SU-DHL-6 (cell line): ENCODE measurements at regions not wholly inside any gene's neighbourhood (a gene's known extent, or its start where the extent isn't known, plus 50 kb on each side); places are given as distances from the start of the nearest gene placed in this dataset.

Experiments used
- H2AFZ ChIP-seq: fragments of 200-600 bp; sonication (generic); 2 replicates; pipeline ENCODE4 v1.6.1; 2014; ENCODE audit warnings: low read depth, mild to moderate bottlenecking, moderate library complexity, mixed read lengths, antibody characterized with exemption, low read length; ENCODE audit not compliant: severe bottlenecking
- H3F3A ChIP-seq: fragments of 200-600 bp; shearing (Covaris generic); 2 replicates; pipeline ENCODE4 v1.6.0; 2016; ENCODE audit warnings: antibody characterized with exemption, mild to moderate bottlenecking; ENCODE audit not compliant: insufficient read depth
- H3K27ac ChIP-seq: fragments of 200-600 bp; sonication (generic); 2 replicates; pipeline ENCODE4 v1.5.1; 2016; ENCODE audit warnings: low read depth, mild to moderate bottlenecking, low read length, moderate library complexity, mixed read lengths
- H3K27me3 ChIP-seq: fragments of 200-600 bp; sonication (generic), shearing (Covaris generic); 2 replicates; pipeline ENCODE4 v1.6.0; 2014; ENCODE audit warnings: mild to moderate bottlenecking, low read length
- H3K36me3 ChIP-seq: fragments of 200-600 bp; sonication (generic); 2 replicates; pipeline ENCODE4 v1.6.1; 2014; ENCODE audit warnings: mild to moderate bottlenecking, low read length, mixed read lengths
- H3K4me2 ChIP-seq: fragments of 300-600, 200-600 bp; shearing (Covaris generic), sonication (generic); 2 replicates; pipeline ENCODE4 v1.6.0; 2014; ENCODE audit warnings: low read length, low read depth, mild to moderate bottlenecking; ENCODE audit not compliant: poor library complexity, severe bottlenecking
- H3K4me3 ChIP-seq: fragments of 200-600 bp; sonication (generic); 2 replicates; pipeline ENCODE4 v1.5.1; 2014; ENCODE audit warnings: antibody characterized with exemption, low read length, mild to moderate bottlenecking, mixed read lengths; ENCODE audit not compliant: insufficient read depth, poor library complexity, severe bottlenecking
- H3K79me2 ChIP-seq: fragments of 200-600 bp; sonication (generic); 2 replicates; pipeline ENCODE4 v1.6.1; 2014; ENCODE audit warnings: mild to moderate bottlenecking, low read length, moderate library complexity; ENCODE audit not compliant: insufficient read depth
- H3K9ac ChIP-seq: fragments of 200-600 bp; sonication (generic); 2 replicates; pipeline ENCODE4 v1.7.0; 2014; ENCODE audit warnings: mild to moderate bottlenecking, low read length
- H3K9me2 ChIP-seq: fragments of 200-600 bp; sonication (generic); replicated peaks from 2 replicates; pipeline ENCODE4 v1.6.1; 2014; ENCODE audit warnings: low read length; ENCODE audit not compliant: insufficient read depth
- H3K9me3 ChIP-seq: fragments of 200-600 bp; sonication (generic); 2 replicates; pipeline ENCODE4 v1.6.1; 2014; ENCODE audit warnings: low read length, mixed read lengths; ENCODE audit not compliant: insufficient read depth
- H4K20me1 ChIP-seq: fragments of 200-600 bp; sonication (generic); 2 replicates; pipeline ENCODE4 v1.6.1; 2014; ENCODE audit warnings: low read depth, mild to moderate bottlenecking, antibody characterized with exemption, low read length, moderate library complexity, mixed read lengths
- CTCF ChIP-seq: fragments of 200-600 bp; sonication (generic); IDR thresholded peaks from one replicate; pipeline ENCODE4 v1.5.1; 2017; ENCODE audit warnings: antibody characterized with exemption, mild to moderate bottlenecking, low read length, moderate library complexity; ENCODE audit not compliant: insufficient read depth, poor library complexity, severe bottlenecking
- EZH2phosphoT487 ChIP-seq: fragments of 200-600 bp; sonication (generic), shearing (Covaris generic); conservative IDR thresholded peaks from 2 replicates; pipeline ENCODE4 v1.6.1; 2018; ENCODE audit warnings: mild to moderate bottlenecking, antibody characterized with exemption, low read length, moderate library complexity, mixed read lengths

GRCh38 chr21:39057121-39057520 is 126.1 kb downstream of the PSMG1 start:
- Histone ChIP-seq H3K9me3 (no peaks in the 10 kb centered on the region), H3K79me2 (no peaks in the 10 kb centered on the region), H3K4me3 (no peak overlapping the region), H3K4me2 (no peak overlapping the region), H2AFZ (no peak overlapping the region), H3F3A (no peaks in the 10 kb centered on the region), H3K9me2 (no peaks in the 10 kb centered on the region), H3K27me3 (no peaks in the 10 kb centered on the region), H3K27ac (no peak overlapping the region), H3K36me3 (no peaks in the 10 kb centered on the region), H3K9ac (no peak overlapping the region), H4K20me1 (no peaks in the 10 kb centered on the region)
- TF ChIP-seq CTCF, result no peak

- no peaks in the 10 kb centered on the region for H4K20me1 ChIP-seq
- H2AFZ ChIP-seq, result no peak overlapping the region
- H3F3A ChIP-seq, result no peaks in the 10 kb centered on the region
- no peak overlapping the region for H3K4me2 ChIP-seq
- no peaks in the 10 kb centered on the region for H3K9me2 ChIP-seq
- no peak overlapping the region for H3K4me3 ChIP-seq
- no peaks in the 10 kb centered on the region for H3K79me2 ChIP-seq
- H3K9ac ChIP-seq, result no peak overlapping the region
- H3K27me3 ChIP-seq, result no peaks in the 10 kb centered on the region
- no peak overlapping the region for H3K27ac ChIP-seq
- TF ChIP-seq CTCF (no peak), EZH2phosphoT487 (no peak)
- no peaks in the 10 kb centered on the region for H3K9me3 ChIP-seq
- H3K36me3 ChIP-seq, result no peaks in the 10 kb centered on the region
Observed at GRCh38 chr21:39056636-39057035, 126.6 kb downstream of the PSMG1 start.

- Histone ChIP-seq H3F3A (no peaks in the 10 kb centered on the region), H2AFZ (no peak overlapping the region), H3K9me3 (no peaks in the 10 kb centered on the region), H3K4me3 (no peak overlapping the region), H3K79me2 (no peaks in the 10 kb centered on the region), H3K27ac (no peak overlapping the region), H3K4me2 (no peak overlapping the region), H3K36me3 (no peaks in the 10 kb centered on the region), H3K9me2 (no peaks in the 10 kb centered on the region), H3K9ac (no peak overlapping the region), H4K20me1 (no peaks in the 10 kb centered on the region), H3K27me3 (no peaks in the 10 kb centered on the region)
- TF ChIP-seq EZH2phosphoT487 (no peak), CTCF (no peak)
Observed at GRCh38 chr21:39055167-39055767, 128.0 kb downstream of the PSMG1 start.

- H4K20me1 ChIP-seq, result no peaks in the 10 kb centered on the region
- H3K4me3 ChIP-seq, result no peak overlapping the region
- no peak overlapping the region for H2AFZ ChIP-seq
- H3K9me2 ChIP-seq, result no peaks in the 10 kb centered on the region
- H3K27ac ChIP-seq, result no peak overlapping the region
- no peaks in the 10 kb centered on the region for H3K36me3 ChIP-seq
- H3K27me3 ChIP-seq, result no peaks in the 10 kb centered on the region
- no peak for TF ChIP-seq CTCF
- no peak for TF ChIP-seq EZH2phosphoT487
- H3K79me2 ChIP-seq, result no peaks in the 10 kb centered on the region
- no peaks in the 10 kb centered on the region for H3K9me3 ChIP-seq
- H3K9ac ChIP-seq, result no peak overlapping the region
- no peak overlapping the region for H3K4me2 ChIP-seq
- no peaks in the 10 kb centered on the region for H3F3A ChIP-seq
Observed at GRCh38 chr21:39054066-39054465, 129.2 kb downstream of the PSMG1 start.
